Epithelial cell of proximal tubule (primary cell): ENCODE measurements at regions not wholly inside any gene's neighbourhood (a gene's known extent, or its start where the extent isn't known, plus 50 kb on each side); places are given as distances from the start of the nearest gene placed in this dataset.
A peak's percentile ranks its signal among the peaks of the same experiment; 100 is the strongest.
"Not testable (repeated sequence)": the region's sequence is repeated elsewhere in the genome, so short reads cannot be mapped to it uniquely, and the experiment has no call there.

ENCODE experiments used
- DNase-seq: peaks from one replicate; pipeline ENCODE4 v3.0.0-alpha.2; 2011; ENCODE audit warnings: low read depth
- H3K4me3 ChIP-seq: 2 replicates; pipeline ENCODE4 v1.5.1; 2011; ENCODE audit warnings: low read depth, mild to moderate bottlenecking, low read length
- TF ChIP-seq, protein P1 (sequence below): conservative IDR thresholded peaks from 2 replicates; pipeline ENCODE4 v1.5.1; 2012; ENCODE audit warnings: low read depth, mild to moderate bottlenecking, low read length

DNA sequence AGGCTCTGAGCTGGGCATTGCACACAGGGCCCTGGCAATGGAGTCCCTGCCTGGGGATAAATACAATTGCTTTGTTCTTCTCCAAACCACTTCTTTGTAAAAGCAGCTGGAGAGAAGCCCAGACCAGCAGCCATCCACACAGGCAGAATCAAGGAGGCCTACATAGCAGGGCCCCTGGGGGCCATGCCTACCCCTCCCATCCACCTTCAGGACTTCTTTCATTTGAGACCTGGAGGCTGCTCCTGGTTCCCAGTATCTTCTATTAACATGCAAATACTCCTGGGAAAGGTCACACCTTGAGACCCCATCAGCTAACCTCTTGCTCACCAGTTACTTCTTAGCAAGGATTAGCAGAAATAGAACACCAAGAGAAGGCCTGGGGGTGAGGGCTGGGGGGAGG, 511.1 kb downstream of the SOX6 start:
- TF ChIP-seq, protein P1, sequence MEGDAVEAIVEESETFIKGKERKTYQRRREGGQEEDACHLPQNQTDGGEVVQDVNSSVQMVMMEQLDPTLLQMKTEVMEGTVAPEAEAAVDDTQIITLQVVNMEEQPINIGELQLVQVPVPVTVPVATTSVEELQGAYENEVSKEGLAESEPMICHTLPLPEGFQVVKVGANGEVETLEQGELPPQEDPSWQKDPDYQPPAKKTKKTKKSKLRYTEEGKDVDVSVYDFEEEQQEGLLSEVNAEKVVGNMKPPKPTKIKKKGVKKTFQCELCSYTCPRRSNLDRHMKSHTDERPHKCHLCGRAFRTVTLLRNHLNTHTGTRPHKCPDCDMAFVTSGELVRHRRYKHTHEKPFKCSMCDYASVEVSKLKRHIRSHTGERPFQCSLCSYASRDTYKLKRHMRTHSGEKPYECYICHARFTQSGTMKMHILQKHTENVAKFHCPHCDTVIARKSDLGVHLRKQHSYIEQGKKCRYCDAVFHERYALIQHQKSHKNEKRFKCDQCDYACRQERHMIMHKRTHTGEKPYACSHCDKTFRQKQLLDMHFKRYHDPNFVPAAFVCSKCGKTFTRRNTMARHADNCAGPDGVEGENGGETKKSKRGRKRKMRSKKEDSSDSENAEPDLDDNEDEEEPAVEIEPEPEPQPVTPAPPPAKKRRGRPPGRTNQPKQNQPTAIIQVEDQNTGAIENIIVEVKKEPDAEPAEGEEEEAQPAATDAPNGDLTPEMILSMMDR = no peak
- H3K4me3 ChIP-seq = no peak overlapping the region
- DNase-seq = no peak

DNA sequence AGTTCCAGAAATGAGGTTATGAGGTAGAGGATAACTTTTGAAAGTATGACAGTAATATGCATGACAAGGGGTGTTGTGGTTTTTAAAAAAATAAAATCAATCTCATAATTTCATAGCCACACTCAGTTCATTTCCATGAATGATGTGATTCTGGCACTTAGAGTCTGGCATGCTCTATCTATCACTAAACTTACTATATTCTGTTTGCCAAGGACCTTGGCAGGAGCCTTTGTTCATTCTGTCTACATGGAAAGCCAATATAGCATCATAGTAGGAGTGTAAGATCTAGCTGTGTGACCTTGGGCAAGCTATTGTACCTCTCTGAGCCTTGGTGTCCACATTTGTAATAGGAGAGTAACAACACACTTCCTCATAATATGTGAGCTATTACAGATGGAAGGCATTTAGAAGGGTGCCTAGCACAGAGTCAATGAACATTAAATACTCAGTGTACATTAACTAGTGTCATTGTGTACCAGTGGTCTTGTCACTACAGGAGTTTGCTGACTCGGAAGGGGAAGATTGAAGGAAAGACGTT, 507.6 kb downstream of the SOX6 start:
- TF ChIP-seq, protein P1 = no peak
- DNase-seq = no peak
- H3K4me3 ChIP-seq = no peak overlapping the region

DNA sequence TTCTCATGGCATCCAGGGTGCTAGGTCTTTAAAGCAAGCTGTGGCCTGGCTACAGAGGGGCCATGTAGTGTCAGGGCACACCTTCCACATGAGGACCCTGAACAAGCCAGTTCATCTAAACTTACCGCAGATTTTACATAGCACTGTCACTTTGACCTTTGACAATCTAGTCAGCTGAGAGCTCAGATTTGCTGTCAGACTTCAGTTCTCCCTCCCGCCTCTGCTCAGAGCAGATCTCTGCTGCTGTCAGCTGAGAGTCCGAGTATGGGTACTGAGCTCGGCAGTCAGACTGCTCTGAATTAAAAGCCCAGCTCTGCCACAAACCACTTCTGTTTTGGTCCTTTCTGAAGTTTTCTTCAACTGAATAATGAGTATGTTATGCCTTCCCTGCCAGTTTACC, 507.1 kb downstream of the SOX6 start:
- no peak for DNase-seq
- TF ChIP-seq, protein P1 = no peak
- H3K4me3 ChIP-seq = no peak overlapping the region

DNA sequence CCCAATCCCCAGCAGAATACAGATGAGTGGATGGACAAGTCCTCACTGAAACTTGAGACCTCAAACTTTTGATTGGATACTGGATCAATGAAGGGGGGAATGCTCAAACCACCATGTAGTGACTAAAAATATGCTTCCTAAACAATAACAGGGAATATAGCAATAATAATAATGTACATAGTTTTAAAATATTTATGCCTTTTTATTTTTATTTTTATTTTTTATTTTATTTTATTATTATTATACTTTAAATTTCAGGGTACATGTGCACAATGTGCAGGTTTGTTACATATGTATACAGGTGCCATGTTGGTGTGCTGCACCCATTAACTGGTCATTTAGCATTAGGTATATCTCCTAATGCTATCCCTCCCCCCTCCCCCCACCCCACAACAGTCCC, 506.0 kb downstream of the SOX6 start:
- not testable (repeated sequence) for H3K4me3 ChIP-seq, DNase-seq

DNA sequence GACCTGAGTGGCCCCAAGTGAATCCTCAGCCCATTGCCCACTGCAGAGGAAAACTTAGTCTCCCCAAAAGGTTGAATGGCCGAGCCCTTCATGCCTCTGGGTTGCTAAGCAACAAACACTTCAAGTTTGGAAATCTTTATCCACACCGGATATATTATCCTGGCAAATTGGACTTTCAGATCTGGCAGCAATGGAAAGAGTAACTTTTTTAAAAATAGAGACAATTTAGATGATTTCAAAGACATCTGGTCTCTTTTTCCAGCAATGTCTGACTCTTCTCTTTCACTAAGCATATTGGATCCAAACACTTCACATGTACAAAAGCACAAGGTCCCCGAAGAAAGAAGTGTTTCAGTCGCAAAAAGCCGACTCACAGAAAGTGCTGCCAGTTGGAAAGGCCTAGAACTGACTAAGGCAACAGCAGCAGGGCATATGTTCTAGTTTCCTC, 505.3 kb downstream of the SOX6 start:
- TF ChIP-seq, protein P1 = no peak
- H3K4me3 ChIP-seq = no peak overlapping the region
- no peak for DNase-seq

DNA sequence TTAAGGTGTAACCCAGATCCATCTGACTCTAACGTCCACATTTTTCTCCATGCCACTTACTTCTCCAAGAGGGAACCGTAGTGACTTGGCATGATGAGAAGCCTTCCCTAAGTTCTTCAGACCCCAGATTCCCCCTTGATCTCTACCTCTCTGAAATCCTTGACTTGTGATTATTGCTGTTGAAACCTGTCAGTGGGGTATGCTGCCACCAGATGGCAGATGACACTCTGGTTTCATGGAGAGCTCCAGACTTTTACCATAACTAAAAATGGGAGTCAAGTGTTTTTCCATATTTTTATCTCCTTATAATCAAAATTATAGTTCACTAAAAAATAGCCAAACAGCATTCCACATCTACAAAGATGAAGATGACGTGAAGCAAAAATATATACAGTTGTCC, 504.2 kb downstream of the SOX6 start:
- peak; percentile 3 for DNase-seq
- TF ChIP-seq, protein P1 = peak; percentile 80
- H3K4me3 ChIP-seq = no peak overlapping the region

DNA sequence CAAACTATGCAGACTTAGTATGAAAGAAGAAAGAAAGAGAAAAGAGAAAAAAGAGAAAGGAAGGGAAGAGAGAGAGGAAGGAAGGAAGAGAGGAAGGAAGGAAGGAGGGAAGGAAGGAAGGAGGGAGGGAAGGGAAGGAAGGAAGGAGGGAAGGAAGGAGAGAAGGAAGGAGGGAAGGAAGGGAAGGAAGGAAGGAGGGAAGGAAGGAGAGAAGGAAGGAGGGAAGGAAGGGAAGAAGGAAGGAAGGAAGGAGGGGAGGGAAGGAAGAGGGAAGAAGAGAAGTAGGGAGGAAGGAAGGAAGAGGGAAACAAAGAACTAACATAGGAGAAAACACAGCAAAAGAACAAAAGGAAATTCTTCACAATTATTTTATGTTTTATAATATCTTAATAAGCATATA, 502.1 kb downstream of the SOX6 start:
- H3K4me3 ChIP-seq = no peak overlapping the region
- no peak for DNase-seq
- TF ChIP-seq, protein P1 = no peak
